RKO (cell line): ENCODE measurements at regions not wholly inside any gene's neighbourhood (a gene's known extent, or its start where the extent isn't known, plus 50 kb on each side); places are given as distances from the start of the nearest gene placed in this dataset.

ENCODE experiments used
- DNase-seq: peaks from one replicate; pipeline ENCODE4 v3.0.0-alpha.2; 2016; ENCODE audit warnings: low spot score

GRCh38 chr12:124489220-124489619 lies 78.2 kb downstream of the NCOR2 start:
- no peak for DNase-seq

- no peak for DNase-seq
Observed at GRCh38 chr12:124488520-124488919, 78.9 kb downstream of the NCOR2 start.

GRCh38 chr12:124487834-124488165 lies 79.6 kb downstream of the NCOR2 start:
- DNase-seq = no peak

DNA sequence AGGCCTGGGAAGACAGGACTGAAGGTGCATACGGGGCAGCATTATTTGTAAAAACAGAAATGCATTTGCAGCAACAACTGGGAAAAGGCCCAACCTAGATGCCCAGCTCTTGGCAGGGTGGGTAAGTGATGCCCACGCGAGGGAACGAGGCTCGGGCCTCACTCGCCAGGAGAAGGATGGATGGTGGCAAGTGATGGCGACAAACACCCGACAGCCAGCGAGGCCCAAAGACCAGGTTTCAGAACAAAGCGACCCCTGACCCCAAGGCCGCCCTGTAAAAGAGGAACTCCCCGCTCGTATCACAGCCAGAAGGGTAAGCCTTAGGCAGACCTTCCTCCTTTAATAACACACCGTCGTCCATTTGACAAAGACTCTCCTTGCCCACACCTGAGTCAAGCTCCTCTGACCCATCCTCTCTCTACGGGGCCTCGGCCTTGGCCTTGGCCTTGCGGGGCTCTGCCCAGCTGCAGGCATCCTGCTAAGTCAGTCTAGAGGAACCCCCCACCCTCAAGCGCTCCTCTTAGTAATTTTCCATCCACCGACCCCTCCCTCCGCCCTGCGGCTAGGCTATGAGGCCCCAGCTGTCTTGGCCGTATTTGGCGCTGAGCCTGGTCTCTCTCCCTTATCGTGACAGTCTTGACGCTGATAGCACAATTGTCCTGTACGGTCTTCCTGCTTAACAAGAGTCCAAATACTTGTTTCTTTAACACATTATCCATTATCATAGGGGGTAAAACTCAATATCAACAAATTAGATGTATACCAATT lies 80.2 kb downstream of the NCOR2 start:
- DNase-seq = no peak

DNA sequence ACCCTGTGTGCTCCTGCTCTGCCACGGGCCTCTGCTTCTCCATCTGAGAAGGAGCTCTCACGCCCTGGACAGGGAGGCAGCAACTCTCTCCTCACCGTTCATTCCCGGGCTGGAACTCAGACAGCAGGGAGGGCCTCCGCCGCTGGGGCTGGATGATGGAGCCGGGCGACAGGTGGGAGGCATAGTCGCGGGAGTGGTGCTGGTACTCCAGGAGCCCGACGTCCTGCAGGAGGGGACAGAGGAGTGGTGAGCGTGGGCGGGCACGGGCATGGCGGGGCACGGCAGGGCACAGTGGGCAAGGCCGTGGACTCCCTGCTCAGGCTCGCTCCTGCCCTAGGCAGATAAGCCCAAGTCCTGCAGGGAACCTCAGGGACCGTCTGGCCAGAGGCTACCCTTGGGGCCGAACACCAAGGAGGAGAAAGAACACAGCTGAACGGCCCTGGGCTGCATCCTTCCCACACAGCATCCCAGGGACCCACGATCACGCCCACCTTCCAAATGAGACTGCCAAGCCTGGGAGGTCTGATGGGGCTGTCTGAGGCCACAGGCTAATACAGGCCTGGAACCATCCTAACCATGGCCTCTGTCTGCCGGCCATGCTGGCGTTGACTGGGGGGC lies 81.0 kb downstream of the NCOR2 start:
- no peak for DNase-seq

GRCh38 chr12:124485371-124485770 lies 82.0 kb downstream of the NCOR2 start:
- DNase-seq = no peak

GRCh38 chr12:124484526-124484953 lies 82.9 kb downstream of the NCOR2 start:
- DNase-seq = no peak

- DNase-seq = no peak
Observed at GRCh38 chr12:124484067-124484466, 83.3 kb downstream of the NCOR2 start.

- no peak for DNase-seq
Observed at GRCh38 chr12:124482901-124483799, 84.3 kb downstream of the NCOR2 start.

DNA sequence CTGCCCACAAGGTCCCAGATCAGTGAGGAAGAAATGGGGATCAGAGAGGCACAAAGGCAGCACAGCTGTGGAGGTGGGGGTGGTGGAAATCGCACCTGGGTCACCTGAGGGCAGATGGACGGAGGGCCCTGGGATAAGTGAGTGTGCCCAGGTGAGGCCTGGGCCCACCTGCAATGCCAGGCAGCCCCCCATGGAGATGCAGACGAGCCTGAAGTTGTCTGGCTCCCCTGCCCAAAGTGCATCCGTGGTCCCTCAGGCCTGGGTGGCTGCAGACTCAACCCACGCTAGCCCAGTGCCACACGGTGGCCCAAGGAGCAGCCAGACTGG lies 84.9 kb downstream of the NCOR2 start:
- DNase-seq = no peak

- no peak for DNase-seq
Observed at GRCh38 chr12:124481772-124482566, 85.4 kb downstream of the NCOR2 start.

DNA sequence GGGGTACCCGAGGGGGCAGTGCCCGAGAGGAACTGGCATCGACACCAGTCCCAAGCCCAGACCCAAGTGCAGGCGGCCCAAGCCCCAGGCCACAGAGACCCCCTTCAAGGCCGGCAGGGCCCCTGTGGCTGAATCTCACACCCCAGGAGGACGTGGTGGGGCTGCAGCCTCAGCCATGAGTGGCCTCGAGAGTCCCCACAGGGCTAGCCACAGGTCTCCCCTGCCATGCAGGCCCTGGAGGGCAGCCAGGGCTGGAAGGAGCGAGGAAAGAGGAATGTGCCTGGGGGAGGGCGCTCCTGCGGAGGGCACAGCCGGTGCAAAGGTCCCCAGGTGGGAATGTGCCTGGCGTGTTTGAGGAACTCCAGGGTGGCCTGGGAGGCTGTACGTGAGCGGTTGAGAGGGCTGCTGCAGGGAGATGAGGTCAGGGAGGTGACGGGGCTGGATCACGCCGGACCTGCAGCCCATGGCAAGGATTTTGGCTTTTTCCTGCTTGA lies 86.1 kb downstream of the NCOR2 start:
- DNase-seq = no peak

- DNase-seq = no peak
Observed at GRCh38 chr12:124480469-124481256, 86.7 kb downstream of the NCOR2 start.

GRCh38 chr12:124479680-124480468 lies 87.5 kb downstream of the NCOR2 start:
- no peak for DNase-seq

DNA sequence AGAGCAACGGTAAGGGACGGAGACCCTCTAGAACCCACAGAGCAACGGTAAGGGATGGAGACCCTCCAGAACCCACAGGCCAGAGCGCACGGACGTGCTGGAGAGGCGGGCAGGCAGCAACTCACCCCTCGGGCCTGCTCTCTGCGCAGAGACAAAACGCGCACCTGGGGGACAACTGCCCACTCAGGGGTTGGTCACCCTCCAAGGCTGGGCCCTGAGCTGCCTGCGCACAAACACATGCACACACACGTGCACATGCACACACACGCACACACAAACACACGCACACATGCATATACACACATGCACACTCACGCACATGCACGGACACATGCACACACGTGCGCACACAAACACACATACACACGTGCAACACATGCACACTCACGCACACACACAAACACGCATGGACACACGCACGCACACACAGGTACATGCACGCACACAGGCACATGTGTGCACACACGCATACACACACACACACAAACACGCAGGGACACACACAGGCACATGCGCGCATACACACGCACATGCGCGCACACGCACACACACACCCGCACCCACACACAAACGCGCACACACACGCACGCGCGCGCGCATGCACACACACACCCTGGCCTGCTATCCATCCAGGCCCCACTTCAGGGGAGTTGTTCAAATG lies 88.3 kb downstream of the NCOR2 start:
- DNase-seq = no peak

DNA sequence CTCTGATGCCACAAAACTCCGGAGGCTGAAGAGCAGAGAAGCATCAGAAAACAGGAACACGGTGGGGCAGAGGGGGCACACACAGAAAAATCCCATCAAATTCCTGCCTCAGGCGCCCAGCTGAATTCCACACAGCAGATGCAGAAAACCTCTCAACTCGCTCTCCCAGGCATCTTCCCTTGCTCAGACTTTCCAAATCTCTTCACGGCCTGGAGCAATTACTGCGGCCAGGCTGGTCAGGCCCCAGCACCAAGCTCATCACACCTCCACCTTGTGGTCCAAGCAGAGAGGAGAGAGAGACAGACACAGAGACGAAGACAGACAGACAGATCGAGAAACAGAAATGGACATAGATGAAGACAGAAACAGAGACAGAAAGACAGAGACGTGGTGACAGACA lies 89.0 kb downstream of the NCOR2 start:
- DNase-seq = no peak

GRCh38 chr12:124477107-124477915 lies 90.1 kb downstream of the NCOR2 start:
- no peak for DNase-seq

DNA sequence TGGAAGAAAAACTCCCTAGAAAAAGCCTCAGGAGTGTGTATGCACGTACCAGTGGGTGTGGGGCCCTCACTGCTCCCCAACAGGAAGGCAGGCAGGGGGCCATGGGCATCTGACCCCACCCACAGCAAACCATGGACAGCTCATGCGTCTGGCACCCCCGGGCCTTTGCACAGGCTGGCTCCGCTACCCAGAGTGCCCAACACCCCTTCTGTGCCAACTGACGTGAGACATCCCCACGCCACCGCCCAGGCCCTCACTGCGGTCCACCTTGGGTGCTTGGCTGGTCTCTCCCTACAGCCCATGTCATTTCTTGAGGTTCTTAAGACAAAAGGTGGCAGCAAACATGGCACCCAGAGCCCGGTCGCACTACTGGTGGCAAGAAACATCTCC lies 91.4 kb downstream of the NCOR2 start:
- DNase-seq = no peak
